Chondrocyte (in vitro differentiated cells): ENCODE measurements at regions not wholly inside any gene's neighbourhood (a gene's known extent, or its start where the extent isn't known, plus 50 kb on each side); places are given as distances from the start of the nearest gene placed in this dataset.
A peak's percentile ranks its signal among the peaks of the same experiment; 100 is the strongest.

Experiments
- DNase-seq: peaks from one replicate; pipeline ENCODE4 v3.0.0; 2021; ENCODE audit warnings: mixed read lengths, low spot score
- H3K27ac Mint-ChIP-seq: one replicate; pipeline ENCODE4 v1.8.0; 2021; ENCODE audit warnings: mild to moderate bottlenecking, moderate library complexity, mixed read lengths; ENCODE audit not compliant: unreplicated experiment
- H3K27me3 Mint-ChIP-seq: 2 replicates; pipeline ENCODE4 v1.8.0; 2021; ENCODE audit warnings: low read depth, mixed read lengths
- H3K36me3 Mint-ChIP-seq: 2 replicates; pipeline ENCODE4 v1.8.0; 2021; ENCODE audit warnings: low read depth, mixed read lengths
- H3K4me1 Mint-ChIP-seq: 2 replicates; pipeline ENCODE4 v1.8.0; 2021; ENCODE audit warnings: low read depth, mild to moderate bottlenecking, mixed read lengths
- H3K4me3 Mint-ChIP-seq: one replicate; pipeline ENCODE4 v1.8.0; 2021; ENCODE audit warnings: mild to moderate bottlenecking, moderate library complexity, mixed read lengths; ENCODE audit not compliant: unreplicated experiment
- H3K9me3 Mint-ChIP-seq: 2 replicates; pipeline ENCODE4 v1.8.0; 2021; ENCODE audit warnings: low read depth, mixed read lengths
- CTCF ChIP-seq: fragments of 200-600 bp; sonication (generic); IDR thresholded peaks from 2 replicates; pipeline ENCODE4 v1.5.0; 2021; ENCODE audit warnings: antibody characterized with exemption, mild to moderate bottlenecking, moderate library complexity

- peak; percentile 85 for TF ChIP-seq CTCF
- no peak for DNase-seq
- Mint-ChIP-seq H3K4me1 (no peaks in the 10 kb centered on the region), H3K9me3 (no peaks in the 10 kb centered on the region), H3K36me3 (no peaks in the 10 kb centered on the region), H3K27me3 (peaks cover 53% of the 10 kb centered on the region), H3K27ac (no peak overlapping the region), H3K4me3 (no peak overlapping the region)
Measured at GRCh38 chr11:43567396-43567975, 113.1 kb upstream of the HSD17B12 start.

- peaks cover 31% of the 10 kb centered on the region for H3K4me1 Mint-ChIP-seq
- peaks cover 2% of the 10 kb centered on the region for H3K36me3 Mint-ChIP-seq
- no peaks in the 10 kb centered on the region for H3K9me3 Mint-ChIP-seq
- H3K27ac Mint-ChIP-seq, result no peak overlapping the region
- no peak for DNase-seq
- no peak overlapping the region for H3K4me3 Mint-ChIP-seq
- peak; percentile 72 for TF ChIP-seq CTCF
- peaks cover 87% of the 10 kb centered on the region for H3K27me3 Mint-ChIP-seq
Measured at GRCh38 chr11:43573233-43573632, 107.3 kb upstream of the HSD17B12 start.

- peaks cover 85% of the 10 kb centered on the region for H3K27me3 Mint-ChIP-seq
- no peak overlapping the region for H3K27ac Mint-ChIP-seq
- H3K4me3 Mint-ChIP-seq, result no peak overlapping the region
- no peaks in the 10 kb centered on the region for H3K9me3 Mint-ChIP-seq
- H3K36me3 Mint-ChIP-seq, result peaks cover 2% of the 10 kb centered on the region
- DNase-seq, result no peak
- H3K4me1 Mint-ChIP-seq, result peaks cover 31% of the 10 kb centered on the region
- no peak for TF ChIP-seq CTCF
Measured at GRCh38 chr11:43573873-43574272, 106.7 kb upstream of the HSD17B12 start.

GRCh38 chr11:43574411-43574810 lies 106.1 kb upstream of the HSD17B12 start:
- H3K27me3 Mint-ChIP-seq, result peaks cover 81% of the 10 kb centered on the region
- H3K4me3 Mint-ChIP-seq, result no peak overlapping the region
- H3K27ac Mint-ChIP-seq, result no peak overlapping the region
- peaks cover 33% of the 10 kb centered on the region for H3K4me1 Mint-ChIP-seq
- no peaks in the 10 kb centered on the region for H3K9me3 Mint-ChIP-seq
- H3K36me3 Mint-ChIP-seq, result peaks cover 2% of the 10 kb centered on the region
- TF ChIP-seq CTCF, result no peak
- no peak for DNase-seq

GRCh38 chr11:43574949-43575912 lies 105.3 kb upstream of the HSD17B12 start:
- TF ChIP-seq CTCF, result peak; percentile 5
- Mint-ChIP-seq H3K4me3 (peak overlapping the region; percentile 73), H3K9me3 (no peaks in the 10 kb centered on the region), H3K4me1 (peaks cover 40% of the 10 kb centered on the region), H3K27me3 (peaks cover 81% of the 10 kb centered on the region), H3K27ac (no peak overlapping the region), H3K36me3 (peaks cover 2% of the 10 kb centered on the region)
- DNase-seq, result no peak
